ENCODE measurements at regions not wholly inside any gene's neighbourhood (a gene's known extent, or its start where the extent isn't known, plus 50 kb on each side); places are given as distances from the start of the nearest gene placed in this dataset.
"Not testable (repeated sequence)": the region's sequence is repeated elsewhere in the genome, so short reads cannot be mapped to it uniquely, and the experiment has no call there.

GRCh38 chr4:189597341-189597740 is 343.3 kb upstream of the FRG1 start:
- no peak overlapping the region for H3K27ac ChIP-seq
- H3K9me3 ChIP-seq (replicated peaks) = no peaks in the 10 kb centered on the region
- no peaks in the 10 kb centered on the region for H3K27me3 ChIP-seq (replicated peaks)
- no peaks in the 10 kb centered on the region for H3K36me3 ChIP-seq
- no peaks in the 10 kb centered on the region for H3K4me1 ChIP-seq (replicated peaks)
- H3K4me3 ChIP-seq = no peak overlapping the region
- no peak for DNase-seq (ENCODE audit: low read depth in 1 of 2, low spot score in 2 of 2)

GRCh38 chr4:189600264-189600663 is 340.4 kb upstream of the FRG1 start:
- DNase-seq (ENCODE audit: low read depth in 1 of 2, low spot score in 2 of 2) = no peak
- H3K27ac ChIP-seq = no peak overlapping the region

GRCh38 chr4:189600718-189601435 is 339.8 kb upstream of the FRG1 start:
- H3K9me3 ChIP-seq (replicated peaks) = no peaks in the 10 kb centered on the region
- H3K27ac ChIP-seq = no peak overlapping the region
- H3K36me3 ChIP-seq = no peaks in the 10 kb centered on the region
- H3K27me3 ChIP-seq (replicated peaks) = no peaks in the 10 kb centered on the region
- DNase-seq (ENCODE audit: low read depth in 1 of 2, low spot score in 2 of 2) = no peak
- H3K4me3 ChIP-seq = no peak overlapping the region
- H3K4me1 ChIP-seq (replicated peaks) = no peaks in the 10 kb centered on the region

More at GRCh38 chr4:189600264-189600663, 340.4 kb upstream of the FRG1 start:
- no peak overlapping the region for H3K4me3 ChIP-seq
- H3K9me3 ChIP-seq (replicated peaks) = no peaks in the 10 kb centered on the region
- H3K4me1 ChIP-seq (replicated peaks) = no peaks in the 10 kb centered on the region
- H3K27me3 ChIP-seq (replicated peaks) = no peaks in the 10 kb centered on the region
- no peaks in the 10 kb centered on the region for H3K36me3 ChIP-seq

GRCh38 chr4:189602827-189603226 is 337.8 kb upstream of the FRG1 start:
- H3K4me3 ChIP-seq; DNase-seq (ENCODE audit: low read depth in 1 of 2, low spot score in 2 of 2): not testable (repeated sequence)

GRCh38 chr4:189610571-189610970 is 330.1 kb upstream of the FRG1 start:
- not testable (repeated sequence) for H3K36me3 ChIP-seq; H3K4me3 ChIP-seq; H3K9me3 ChIP-seq (replicated peaks); H3K27me3 ChIP-seq (replicated peaks); DNase-seq (ENCODE audit: low read depth in 1 of 2, low spot score in 2 of 2); H3K27ac ChIP-seq; H3K4me1 ChIP-seq (replicated peaks)

More at GRCh38 chr4:189602827-189603226, 337.8 kb upstream of the FRG1 start:
- not testable (repeated sequence) for H3K36me3 ChIP-seq; H3K9me3 ChIP-seq (replicated peaks); H3K4me1 ChIP-seq (replicated peaks); H3K27me3 ChIP-seq (replicated peaks); H3K27ac ChIP-seq

- H3K4me3 ChIP-seq = no peak overlapping the region
- no peaks in the 10 kb centered on the region for H3K36me3 ChIP-seq
- no peaks in the 10 kb centered on the region for H3K4me1 ChIP-seq (replicated peaks)
- DNase-seq (ENCODE audit: low read depth in 1 of 2, low spot score in 2 of 2) = no peak
- no peaks in the 10 kb centered on the region for H3K9me3 ChIP-seq (replicated peaks)
- H3K27me3 ChIP-seq (replicated peaks) = no peaks in the 10 kb centered on the region
- no peak overlapping the region for H3K27ac ChIP-seq
Observed at GRCh38 chr4:189613207-189613606, 327.5 kb upstream of the FRG1 start.

- no peak for DNase-seq (ENCODE audit: low read depth in 1 of 2, low spot score in 2 of 2)
- Histone ChIP-seq H3K27ac (no peak overlapping the region), H3K36me3 (no peaks in the 10 kb centered on the region), H3K9me3 (replicated peaks) (no peaks in the 10 kb centered on the region), H3K4me1 (replicated peaks) (no peaks in the 10 kb centered on the region), H3K4me3 (no peak overlapping the region), H3K27me3 (replicated peaks) (no peaks in the 10 kb centered on the region)
Observed at GRCh38 chr4:189615217-189615663, 325.4 kb upstream of the FRG1 start.

GRCh38 chr4:189617741-189618140 is 322.9 kb upstream of the FRG1 start:
- H3K27me3 ChIP-seq (replicated peaks); DNase-seq (ENCODE audit: low read depth in 1 of 2, low spot score in 2 of 2); H3K9me3 ChIP-seq (replicated peaks); H3K4me1 ChIP-seq (replicated peaks); H3K36me3 ChIP-seq; H3K4me3 ChIP-seq; H3K27ac ChIP-seq: not testable (repeated sequence)

GRCh38 chr4:189619441-189620250 is 321.0 kb upstream of the FRG1 start:
- H3K4me3 ChIP-seq; H3K27me3 ChIP-seq (replicated peaks); H3K4me1 ChIP-seq (replicated peaks); H3K27ac ChIP-seq; H3K9me3 ChIP-seq (replicated peaks); DNase-seq (ENCODE audit: low read depth in 1 of 2, low spot score in 2 of 2); H3K36me3 ChIP-seq: not testable (repeated sequence)

- not testable (repeated sequence) for H3K27me3 ChIP-seq (replicated peaks); H3K9me3 ChIP-seq (replicated peaks); H3K4me3 ChIP-seq; H3K27ac ChIP-seq; H3K36me3 ChIP-seq; DNase-seq (ENCODE audit: low read depth in 1 of 2, low spot score in 2 of 2); H3K4me1 ChIP-seq (replicated peaks)
Observed at GRCh38 chr4:189622574-189622973, 318.1 kb upstream of the FRG1 start.

GRCh38 chr4:189627041-189627440 is 313.6 kb upstream of the FRG1 start:
- DNase-seq (ENCODE audit: low read depth in 1 of 2, low spot score in 2 of 2); H3K36me3 ChIP-seq; H3K27me3 ChIP-seq (replicated peaks); H3K4me1 ChIP-seq (replicated peaks); H3K9me3 ChIP-seq (replicated peaks); H3K4me3 ChIP-seq; H3K27ac ChIP-seq: not testable (repeated sequence)

- not testable (repeated sequence) for H3K27ac ChIP-seq; H3K4me3 ChIP-seq; H3K36me3 ChIP-seq; H3K9me3 ChIP-seq (replicated peaks); DNase-seq (ENCODE audit: low read depth in 1 of 2, low spot score in 2 of 2); H3K4me1 ChIP-seq (replicated peaks); H3K27me3 ChIP-seq (replicated peaks)
Observed at GRCh38 chr4:189629733-189630132, 310.9 kb upstream of the FRG1 start.

GRCh38 chr4:189630913-189631567 is 309.6 kb upstream of the FRG1 start:
- H3K9me3 ChIP-seq (replicated peaks); H3K27me3 ChIP-seq (replicated peaks); H3K4me1 ChIP-seq (replicated peaks); H3K27ac ChIP-seq; DNase-seq (ENCODE audit: low read depth in 1 of 2, low spot score in 2 of 2); H3K4me3 ChIP-seq; H3K36me3 ChIP-seq: not testable (repeated sequence)

- not testable (repeated sequence) for H3K9me3 ChIP-seq (replicated peaks); H3K27ac ChIP-seq; H3K4me3 ChIP-seq; H3K4me1 ChIP-seq (replicated peaks); DNase-seq (ENCODE audit: low read depth in 1 of 2, low spot score in 2 of 2); H3K36me3 ChIP-seq; H3K27me3 ChIP-seq (replicated peaks)
Observed at GRCh38 chr4:189631568-189631916, 309.1 kb upstream of the FRG1 start.

Measured in SJSA1 (cell line).